Activated naive CD4-positive, alpha-beta T cell treated with anti-CD3 and anti-CD28 coated beads, Interleukin-2, amount 10 ng/mL, durations not matched to agents 7 days and 5 days (primary cell): ENCODE measurements at regions not wholly inside any gene's neighbourhood (a gene's known extent, or its start where the extent isn't known, plus 50 kb on each side); places are given as distances from the start of the nearest gene placed in this dataset.

Source experiments
- CTCF ChIA-PET: fragments of 350-600 bp; sonication (Branson Sonifier 250); formaldehyde crosslinking; loops from one replicate; lab custom pipeline; 2021; ENCODE audit warnings: antibody characterized with exemption; lab: Charles Lee
- DNase-seq: peaks from one replicate; pipeline ENCODE4 v3.0.0-alpha.2; 2020
- H3K27ac Mint-ChIP-seq: one replicate; pipeline ENCODE4 v1.8.0; 2021; ENCODE audit warnings: mild to moderate bottlenecking, moderate library complexity, mixed read lengths
- H3K27me3 Mint-ChIP-seq: one replicate; pipeline ENCODE4 v1.8.0; 2021; ENCODE audit warnings: mild to moderate bottlenecking, mixed read lengths
- H3K36me3 Mint-ChIP-seq: one replicate; pipeline ENCODE4 v1.8.0; 2021; ENCODE audit warnings: mixed read lengths
- H3K4me1 Mint-ChIP-seq: one replicate; pipeline ENCODE4 v1.8.0; 2021; ENCODE audit warnings: mixed read lengths
- H3K4me3 Mint-ChIP-seq: one replicate; pipeline ENCODE4 v1.8.0; 2021; ENCODE audit warnings: mild to moderate bottlenecking, moderate library complexity, mixed read lengths
- H3K9me3 Mint-ChIP-seq: one replicate; pipeline ENCODE4 v1.8.0; 2021; ENCODE audit warnings: mixed read lengths

- DNase-seq, result no peak
- no peaks in the 10 kb centered on the region for H3K4me1 Mint-ChIP-seq
- no peaks in the 10 kb centered on the region for H3K27me3 Mint-ChIP-seq
- CTCF ChIA-PET, result no interaction called here
- H3K9me3 Mint-ChIP-seq, result peaks cover 1% of the 10 kb centered on the region
- no peaks in the 10 kb centered on the region for H3K36me3 Mint-ChIP-seq
- no peak overlapping the region for H3K4me3 Mint-ChIP-seq
- H3K27ac Mint-ChIP-seq, result no peak overlapping the region
Observed at GRCh38 chr4:63361628-63362027, 1047.6 kb downstream of the TECRL start.

- Mint-ChIP-seq H3K36me3 (no peaks in the 10 kb centered on the region), H3K27ac (no peak overlapping the region), H3K4me1 (no peaks in the 10 kb centered on the region), H3K9me3 (peaks cover 1% of the 10 kb centered on the region), H3K4me3 (no peak overlapping the region), H3K27me3 (no peaks in the 10 kb centered on the region)
- CTCF ChIA-PET, result no interaction called here
- DNase-seq, result no peak
Observed at GRCh38 chr4:63361066-63361465, 1048.2 kb downstream of the TECRL start.

DNA sequence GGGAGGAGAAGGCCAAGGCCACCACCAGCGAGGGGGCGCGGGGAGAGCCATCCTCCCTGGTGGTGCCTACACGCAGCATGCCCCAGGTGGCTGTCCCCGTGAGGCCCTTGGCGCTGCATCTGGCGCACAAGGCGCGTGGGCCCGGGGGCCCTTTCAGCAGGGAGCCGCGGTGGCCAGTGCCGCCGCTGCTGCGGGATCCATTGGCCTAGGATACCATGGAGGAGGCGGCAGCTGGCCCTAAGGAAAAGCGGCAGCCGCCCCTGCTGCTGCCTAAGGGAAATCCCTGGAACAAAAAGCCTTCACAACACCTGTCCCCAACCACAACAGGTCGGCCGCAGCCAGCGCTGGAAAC, 1059.6 kb downstream of the TECRL start:
- CTCF ChIA-PET, result no interaction called here
- no peaks in the 10 kb centered on the region for H3K27me3 Mint-ChIP-seq
- H3K4me3 Mint-ChIP-seq, result no peak overlapping the region
- H3K27ac Mint-ChIP-seq, result no peak overlapping the region
- no peaks in the 10 kb centered on the region for H3K4me1 Mint-ChIP-seq
- H3K9me3 Mint-ChIP-seq, result peaks cover 26% of the 10 kb centered on the region
- DNase-seq, result no peak
- no peaks in the 10 kb centered on the region for H3K36me3 Mint-ChIP-seq

DNA sequence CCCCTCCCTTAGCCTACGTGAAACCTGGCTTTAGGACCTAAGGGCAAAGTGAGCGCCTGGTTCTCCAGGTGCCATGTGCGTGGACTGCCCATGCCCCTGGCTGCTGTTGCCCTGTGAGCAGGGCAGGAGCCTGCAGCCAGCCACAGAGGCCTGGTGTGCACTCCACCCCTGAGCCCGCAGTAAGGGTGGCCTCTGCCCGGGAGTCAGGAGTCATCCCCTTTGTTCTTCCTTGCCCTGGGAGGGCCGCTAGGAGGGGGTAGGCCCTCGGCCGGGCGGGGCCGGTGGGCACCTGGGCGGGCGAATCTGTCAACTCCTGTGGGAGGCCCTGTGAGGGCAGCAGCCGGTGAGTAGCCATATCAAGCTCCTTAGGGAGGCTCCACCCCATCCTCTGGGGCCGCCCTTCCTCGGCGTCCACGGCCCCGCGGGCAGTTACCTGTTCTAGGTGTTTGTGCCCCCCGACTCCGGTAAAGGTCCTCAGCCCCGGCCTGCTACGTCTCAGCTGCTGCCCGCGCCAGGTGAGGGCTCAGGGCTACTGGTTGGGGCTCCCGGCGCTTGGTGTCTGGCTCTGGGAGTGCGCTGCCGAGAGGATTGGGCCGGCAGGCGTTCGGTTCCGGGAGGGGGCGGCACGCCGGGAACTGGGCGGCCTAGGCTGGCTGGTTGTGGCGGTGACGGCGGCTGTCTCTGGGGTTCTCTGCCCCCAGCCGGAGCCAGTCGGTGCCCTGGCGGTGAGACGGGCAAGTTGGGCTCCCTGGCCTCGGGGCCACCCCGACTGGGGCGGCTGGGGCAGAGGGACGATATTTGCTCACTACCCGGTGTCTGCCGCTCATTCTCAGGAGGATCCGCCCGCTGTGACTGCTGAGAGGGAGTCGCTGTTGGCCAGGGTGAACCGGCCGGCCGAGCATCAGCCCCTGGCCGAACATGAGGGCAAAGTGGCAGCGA, 1060.2 kb downstream of the TECRL start:
- Mint-ChIP-seq H3K27me3 (no peaks in the 10 kb centered on the region), H3K27ac (no peak overlapping the region), H3K36me3 (no peaks in the 10 kb centered on the region), H3K4me3 (no peak overlapping the region), H3K9me3 (peaks cover 23% of the 10 kb centered on the region), H3K4me1 (no peaks in the 10 kb centered on the region)
- no peak for DNase-seq
- CTCF ChIA-PET, result no interaction called here

DNA sequence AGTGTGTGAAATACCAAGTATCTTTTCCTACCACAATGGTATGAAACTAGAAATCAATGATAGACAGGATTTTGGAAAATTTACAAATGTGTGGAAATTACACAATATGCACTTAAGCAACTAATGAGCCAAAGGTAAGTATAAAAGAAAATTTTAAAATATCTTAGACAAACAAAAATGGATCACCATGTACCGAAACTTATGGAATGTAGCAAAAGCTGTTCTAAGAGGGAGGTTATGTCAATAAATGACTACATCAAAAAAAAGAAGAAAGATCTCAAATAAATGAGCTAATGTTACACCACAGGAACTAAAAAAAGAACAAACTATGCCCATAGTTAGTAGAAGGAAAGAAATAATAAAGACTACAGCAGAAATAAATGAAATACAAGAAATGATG, 1084.1 kb downstream of the TECRL start:
- Mint-ChIP-seq H3K4me3 (no peak overlapping the region), H3K27me3 (no peaks in the 10 kb centered on the region), H3K36me3 (no peaks in the 10 kb centered on the region), H3K4me1 (no peaks in the 10 kb centered on the region), H3K27ac (no peak overlapping the region), H3K9me3 (peaks cover 6% of the 10 kb centered on the region)
- CTCF ChIA-PET, result no interaction called here
- DNase-seq, result no peak

GRCh38 chr4:63316633-63317032, 1092.6 kb downstream of the TECRL start:
- Mint-ChIP-seq H3K27ac (no peak overlapping the region), H3K4me3 (no peak overlapping the region), H3K36me3 (no peaks in the 10 kb centered on the region), H3K9me3 (peaks cover 2% of the 10 kb centered on the region), H3K27me3 (no peaks in the 10 kb centered on the region), H3K4me1 (no peaks in the 10 kb centered on the region)
- DNase-seq, result no peak
- CTCF ChIA-PET, result no interaction called here

- peaks cover 2% of the 10 kb centered on the region for H3K9me3 Mint-ChIP-seq
- no peaks in the 10 kb centered on the region for H3K4me1 Mint-ChIP-seq
- no peak for DNase-seq
- no peaks in the 10 kb centered on the region for H3K27me3 Mint-ChIP-seq
- no peak overlapping the region for H3K27ac Mint-ChIP-seq
- H3K36me3 Mint-ChIP-seq, result no peaks in the 10 kb centered on the region
- CTCF ChIA-PET, result no interaction called here
- H3K4me3 Mint-ChIP-seq, result no peak overlapping the region
Observed at GRCh38 chr4:63315651-63316050, 1093.6 kb downstream of the TECRL start.

DNA sequence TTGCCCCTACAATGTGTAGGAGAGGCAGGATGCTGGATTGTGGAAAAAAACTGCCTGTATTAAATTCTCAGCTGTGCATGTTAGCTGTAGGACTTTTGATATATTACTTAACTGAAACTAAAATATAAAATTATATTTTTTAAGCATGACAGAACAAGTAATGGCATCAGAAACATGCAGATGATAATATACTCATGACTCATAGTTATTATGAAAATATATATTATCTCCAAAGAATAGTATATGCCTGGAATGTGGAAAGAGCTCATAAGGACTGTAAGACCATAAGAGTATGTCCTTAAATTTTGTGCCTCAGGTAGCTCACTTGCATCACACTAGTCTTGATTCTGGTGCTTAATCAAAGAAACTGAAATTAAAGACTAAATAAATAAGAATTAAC, 1100.6 kb downstream of the TECRL start:
- H3K36me3 Mint-ChIP-seq, result no peaks in the 10 kb centered on the region
- no peak for DNase-seq
- H3K27ac Mint-ChIP-seq, result no peak overlapping the region
- H3K9me3 Mint-ChIP-seq, result peaks cover 3% of the 10 kb centered on the region
- no peak overlapping the region for H3K4me3 Mint-ChIP-seq
- no peaks in the 10 kb centered on the region for H3K27me3 Mint-ChIP-seq
- CTCF ChIA-PET, result no interaction called here
- no peaks in the 10 kb centered on the region for H3K4me1 Mint-ChIP-seq

DNA sequence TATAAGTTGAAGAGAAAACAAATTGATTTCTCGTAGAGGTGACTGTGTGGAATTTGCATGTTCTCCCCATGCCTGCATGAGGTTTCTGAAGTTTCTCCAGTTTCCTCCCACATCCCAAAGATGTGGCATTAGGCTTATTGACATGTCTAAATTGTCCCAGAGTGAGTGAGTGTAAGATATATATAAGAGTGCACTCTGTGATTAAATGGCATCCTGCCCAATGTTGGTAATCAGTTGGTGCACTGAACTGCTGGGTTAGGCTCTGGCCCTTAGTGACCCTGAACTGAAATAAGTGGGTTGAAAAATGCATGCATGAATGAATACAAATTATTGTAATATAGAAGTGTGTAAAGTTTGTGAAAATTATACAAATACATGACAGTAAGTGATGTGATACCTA, 1106.5 kb downstream of the TECRL start:
- H3K9me3 Mint-ChIP-seq, result peaks cover 5% of the 10 kb centered on the region
- no peak for DNase-seq
- no peaks in the 10 kb centered on the region for H3K36me3 Mint-ChIP-seq
- no peaks in the 10 kb centered on the region for H3K4me1 Mint-ChIP-seq
- no peak overlapping the region for H3K27ac Mint-ChIP-seq
- H3K4me3 Mint-ChIP-seq, result no peak overlapping the region
- CTCF ChIA-PET, result no interaction called here
- H3K27me3 Mint-ChIP-seq, result no peaks in the 10 kb centered on the region

- H3K4me1 Mint-ChIP-seq, result no peaks in the 10 kb centered on the region
- H3K9me3 Mint-ChIP-seq, result peaks cover 5% of the 10 kb centered on the region
- no peak for DNase-seq
- no peak overlapping the region for H3K27ac Mint-ChIP-seq
- no peaks in the 10 kb centered on the region for H3K27me3 Mint-ChIP-seq
- H3K4me3 Mint-ChIP-seq, result no peak overlapping the region
- H3K36me3 Mint-ChIP-seq, result no peaks in the 10 kb centered on the region
- CTCF ChIA-PET, result no interaction called here
Observed at GRCh38 chr4:63302078-63302477, 1107.2 kb downstream of the TECRL start.

DNA sequence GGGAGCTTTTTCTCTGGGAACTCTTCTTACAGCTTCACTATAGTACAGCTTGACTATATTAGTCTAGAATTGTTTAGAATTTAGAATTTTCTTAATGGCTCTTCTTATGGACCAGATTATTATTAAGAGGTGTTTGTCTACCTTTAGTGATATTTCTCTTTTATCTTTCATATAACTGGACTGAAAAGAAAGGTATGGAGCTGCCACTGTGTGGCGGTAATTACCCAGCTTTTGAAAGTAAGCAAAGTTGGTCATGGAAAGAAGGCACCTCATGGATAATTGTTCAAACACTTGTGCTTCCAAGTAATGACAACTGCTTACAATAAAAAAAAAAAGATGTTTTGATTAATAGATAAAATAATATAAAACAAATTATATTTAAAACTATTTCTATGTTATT, 1112.5 kb downstream of the TECRL start:
- H3K4me1 Mint-ChIP-seq, result no peaks in the 10 kb centered on the region
- CTCF ChIA-PET, result no interaction called here
- no peak for DNase-seq
- no peaks in the 10 kb centered on the region for H3K36me3 Mint-ChIP-seq
- peaks cover 4% of the 10 kb centered on the region for H3K9me3 Mint-ChIP-seq
- no peaks in the 10 kb centered on the region for H3K27me3 Mint-ChIP-seq
- no peak overlapping the region for H3K27ac Mint-ChIP-seq
- H3K4me3 Mint-ChIP-seq, result no peak overlapping the region

DNA sequence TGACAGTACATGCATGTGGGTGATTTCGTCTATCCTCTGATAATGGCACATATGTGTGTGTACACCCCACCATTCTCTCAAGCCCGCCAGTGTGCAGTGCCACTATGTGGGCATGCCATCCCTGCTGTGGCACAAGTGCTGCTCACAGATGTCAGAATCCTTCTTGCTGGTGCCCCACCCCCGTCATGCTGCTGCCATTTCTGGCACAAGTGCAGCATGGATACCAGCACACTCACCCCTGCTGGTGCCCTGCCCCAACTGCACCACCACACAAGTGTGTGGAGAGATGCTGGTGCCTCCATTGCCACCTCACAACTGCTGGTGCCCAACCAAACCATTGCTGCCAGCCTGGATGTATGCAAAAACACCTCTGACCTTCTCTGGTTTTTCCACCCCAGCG, 1133.8 kb downstream of the TECRL start:
- Mint-ChIP-seq H3K27ac (no peak overlapping the region), H3K9me3 (peaks cover 15% of the 10 kb centered on the region), H3K4me3 (no peak overlapping the region), H3K27me3 (no peaks in the 10 kb centered on the region), H3K4me1 (no peaks in the 10 kb centered on the region), H3K36me3 (no peaks in the 10 kb centered on the region)
- no peak for DNase-seq
- CTCF ChIA-PET, result no interaction called here

DNA sequence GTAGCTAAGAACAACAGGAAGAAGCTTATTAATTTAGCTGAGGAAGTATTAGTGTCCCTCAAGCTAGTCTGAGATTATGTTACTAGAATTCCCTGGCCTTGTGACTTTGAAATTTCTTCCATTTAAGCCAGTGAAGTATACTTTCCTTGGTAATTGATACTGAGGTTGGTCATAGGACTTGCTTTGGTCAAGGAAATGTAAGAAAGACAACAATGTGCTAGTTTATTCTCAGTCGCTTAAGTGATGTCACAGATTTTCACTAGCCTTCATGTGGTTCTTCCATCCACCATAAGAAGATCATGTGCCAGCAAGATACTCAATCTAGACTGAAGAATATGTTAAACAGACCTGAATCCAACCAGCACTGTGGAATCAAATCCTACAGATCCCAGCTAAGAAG, 1140.1 kb downstream of the TECRL start:
- peaks cover 5% of the 10 kb centered on the region for H3K9me3 Mint-ChIP-seq
- CTCF ChIA-PET, result no interaction called here
- H3K27me3 Mint-ChIP-seq, result no peaks in the 10 kb centered on the region
- H3K4me3 Mint-ChIP-seq, result no peak overlapping the region
- no peaks in the 10 kb centered on the region for H3K36me3 Mint-ChIP-seq
- H3K4me1 Mint-ChIP-seq, result no peaks in the 10 kb centered on the region
- DNase-seq, result no peak
- no peak overlapping the region for H3K27ac Mint-ChIP-seq

DNA sequence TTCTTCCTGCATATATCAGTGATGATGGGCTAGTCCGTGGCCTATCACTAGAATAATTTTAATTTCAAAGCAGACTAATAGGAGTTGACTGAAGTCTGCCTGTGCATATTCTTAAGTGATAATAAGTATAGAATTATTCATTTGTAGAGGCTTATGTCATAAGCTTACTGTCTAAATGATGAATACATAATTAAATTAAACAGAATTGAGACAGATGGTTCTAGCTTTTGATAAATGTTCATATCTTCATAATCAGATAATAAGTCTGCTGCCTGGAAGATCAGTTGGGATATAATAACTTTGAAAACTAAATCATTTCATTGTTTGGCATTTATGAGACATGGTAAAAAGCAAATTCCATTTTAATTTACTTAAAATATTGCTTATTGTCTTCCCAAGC, 1175.6 kb downstream of the TECRL start:
- no peak overlapping the region for H3K4me3 Mint-ChIP-seq
- no peak overlapping the region for H3K27ac Mint-ChIP-seq
- DNase-seq, result no peak
- H3K27me3 Mint-ChIP-seq, result no peaks in the 10 kb centered on the region
- no peaks in the 10 kb centered on the region for H3K36me3 Mint-ChIP-seq
- H3K4me1 Mint-ChIP-seq, result no peaks in the 10 kb centered on the region
- CTCF ChIA-PET, result no interaction called here
- H3K9me3 Mint-ChIP-seq, result no peaks in the 10 kb centered on the region

GRCh38 chr4:63232058-63232457, 1177.2 kb downstream of the TECRL start:
- no peaks in the 10 kb centered on the region for H3K4me1 Mint-ChIP-seq
- no peak overlapping the region for H3K4me3 Mint-ChIP-seq
- no peak for DNase-seq
- no peaks in the 10 kb centered on the region for H3K27me3 Mint-ChIP-seq
- no peaks in the 10 kb centered on the region for H3K36me3 Mint-ChIP-seq
- CTCF ChIA-PET, result no interaction called here
- H3K9me3 Mint-ChIP-seq, result peaks cover 3% of the 10 kb centered on the region
- H3K27ac Mint-ChIP-seq, result no peak overlapping the region
